HEK293 (cell line): ENCODE measurements at regions not wholly inside any gene's neighbourhood (a gene's known extent, or its start where the extent isn't known, plus 50 kb on each side); places are given as distances from the start of the nearest gene placed in this dataset.
A peak's percentile ranks its signal among the peaks of the same experiment; 100 is the strongest.

ENCODE experiments used
- EGR2 ChIP-seq: fragments of 450-650 bp; formaldehyde crosslinking; IDR thresholded peaks from 2 replicates; pipeline ENCODE4 v1.5.1; 2016; ENCODE audit warnings: low read depth, missing biosample characterization, missing genetic modification characterization
- ZNF10 ChIP-seq: fragments of 450-650 bp; formaldehyde crosslinking; IDR thresholded peaks from 2 replicates; pipeline ENCODE4 v1.5.1; 2017; ENCODE audit warnings: missing biosample characterization, missing genetic modification characterization
- ZNF501 ChIP-seq: fragments of 450-650 bp; formaldehyde crosslinking; IDR thresholded peaks from 2 replicates; pipeline ENCODE4 v1.5.1; 2016; ENCODE audit warnings: missing biosample characterization, missing genetic modification characterization
- TF ChIP-seq, protein P1 (sequence below): fragments of 450-650 bp; formaldehyde crosslinking; IDR thresholded peaks from 2 replicates; pipeline ENCODE4 v1.5.1; 2016; ENCODE audit warnings: missing biosample characterization, missing genetic modification characterization
- TF ChIP-seq, protein P2 (sequence below): fragments of 450-650 bp; formaldehyde crosslinking; IDR thresholded peaks from 2 replicates; pipeline ENCODE4 v1.5.1; 2016; ENCODE audit warnings: missing biosample characterization, missing genetic modification characterization, low read depth

DNA sequence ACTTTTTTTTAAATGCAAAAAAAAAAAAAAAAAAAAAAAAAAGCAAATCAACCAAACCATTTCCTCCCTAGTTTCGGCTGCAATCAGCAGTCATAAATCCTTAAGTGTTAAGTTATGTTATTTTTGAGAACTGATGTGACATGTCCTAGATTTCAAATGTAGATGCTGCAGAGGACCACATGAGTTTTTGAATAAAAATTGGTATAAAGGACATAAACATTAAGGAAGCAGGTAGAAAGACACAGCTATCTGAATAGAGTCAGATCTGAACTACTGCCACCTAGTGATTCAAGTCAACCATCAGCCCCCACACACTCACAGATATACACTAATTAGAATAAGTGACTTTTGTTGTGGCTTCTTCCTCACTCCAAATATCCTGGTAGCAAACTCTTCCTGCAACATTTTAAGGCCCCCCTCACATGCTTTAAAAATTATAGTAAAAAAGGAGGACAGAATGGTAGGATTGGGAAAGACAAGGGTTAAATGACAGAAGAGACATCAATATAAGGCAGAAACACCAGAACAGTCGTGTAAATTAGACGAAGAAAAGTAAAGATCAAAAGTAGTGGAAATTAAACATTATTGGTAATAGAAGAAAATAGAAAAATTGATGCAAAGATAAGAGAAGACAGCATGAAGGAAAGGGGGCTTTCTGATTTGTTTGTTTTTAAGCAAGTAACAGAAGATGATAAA is 394.5 kb upstream of the ATP2B1 start:
- TF ChIP-seq, protein P1, sequence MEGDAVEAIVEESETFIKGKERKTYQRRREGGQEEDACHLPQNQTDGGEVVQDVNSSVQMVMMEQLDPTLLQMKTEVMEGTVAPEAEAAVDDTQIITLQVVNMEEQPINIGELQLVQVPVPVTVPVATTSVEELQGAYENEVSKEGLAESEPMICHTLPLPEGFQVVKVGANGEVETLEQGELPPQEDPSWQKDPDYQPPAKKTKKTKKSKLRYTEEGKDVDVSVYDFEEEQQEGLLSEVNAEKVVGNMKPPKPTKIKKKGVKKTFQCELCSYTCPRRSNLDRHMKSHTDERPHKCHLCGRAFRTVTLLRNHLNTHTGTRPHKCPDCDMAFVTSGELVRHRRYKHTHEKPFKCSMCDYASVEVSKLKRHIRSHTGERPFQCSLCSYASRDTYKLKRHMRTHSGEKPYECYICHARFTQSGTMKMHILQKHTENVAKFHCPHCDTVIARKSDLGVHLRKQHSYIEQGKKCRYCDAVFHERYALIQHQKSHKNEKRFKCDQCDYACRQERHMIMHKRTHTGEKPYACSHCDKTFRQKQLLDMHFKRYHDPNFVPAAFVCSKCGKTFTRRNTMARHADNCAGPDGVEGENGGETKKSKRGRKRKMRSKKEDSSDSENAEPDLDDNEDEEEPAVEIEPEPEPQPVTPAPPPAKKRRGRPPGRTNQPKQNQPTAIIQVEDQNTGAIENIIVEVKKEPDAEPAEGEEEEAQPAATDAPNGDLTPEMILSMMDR (tag by site-specific recombination), result peak; percentile 40; the same call in 1 of the 2 replicates
- TF ChIP-seq ZNF501 (tag by site-specific recombination) (no peak), EGR2 (tag by site-specific recombination) (no peak), ZNF10 (tag by site-specific recombination) (no peak)
- TF ChIP-seq, protein P2, sequence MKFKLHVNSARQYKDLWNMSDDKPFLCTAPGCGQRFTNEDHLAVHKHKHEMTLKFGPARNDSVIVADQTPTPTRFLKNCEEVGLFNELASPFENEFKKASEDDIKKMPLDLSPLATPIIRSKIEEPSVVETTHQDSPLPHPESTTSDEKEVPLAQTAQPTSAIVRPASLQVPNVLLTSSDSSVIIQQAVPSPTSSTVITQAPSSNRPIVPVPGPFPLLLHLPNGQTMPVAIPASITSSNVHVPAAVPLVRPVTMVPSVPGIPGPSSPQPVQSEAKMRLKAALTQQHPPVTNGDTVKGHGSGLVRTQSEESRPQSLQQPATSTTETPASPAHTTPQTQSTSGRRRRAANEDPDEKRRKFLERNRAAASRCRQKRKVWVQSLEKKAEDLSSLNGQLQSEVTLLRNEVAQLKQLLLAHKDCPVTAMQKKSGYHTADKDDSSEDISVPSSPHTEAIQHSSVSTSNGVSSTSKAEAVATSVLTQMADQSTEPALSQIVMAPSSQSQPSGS, result no peak
